NCI-H526 treated with DMSO at 0.1 percent for 48 hours (cell line): ENCODE measurements at regions not wholly inside any gene's neighbourhood (a gene's known extent, or its start where the extent isn't known, plus 50 kb on each side); places are given as distances from the start of the nearest gene placed in this dataset.

Source experiments
- DNase-seq: peaks from one replicate; lab custom pipeline; 2025; lab: John Stamatoyannopoulos, UW

DNA sequence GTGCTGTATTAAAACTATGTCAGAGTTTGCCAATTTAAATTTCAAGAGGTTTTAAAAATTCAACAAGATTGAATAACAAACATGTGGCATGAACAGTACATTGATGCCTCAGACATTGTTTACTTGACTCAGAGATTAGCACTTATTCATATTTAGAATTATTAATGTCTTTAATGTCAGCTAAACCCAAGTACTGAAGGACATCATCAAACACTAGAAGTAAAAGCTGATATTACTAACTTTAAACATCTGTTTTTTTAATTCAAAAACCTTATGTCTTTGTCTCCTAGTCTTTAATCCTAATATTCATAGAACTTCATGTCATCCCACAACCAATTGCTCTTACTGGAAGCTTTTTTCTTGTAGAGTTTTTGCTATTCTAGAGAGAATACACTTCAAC is 406.2 kb upstream of the PCDH7 start:
- no peak for DNase-seq

DNA sequence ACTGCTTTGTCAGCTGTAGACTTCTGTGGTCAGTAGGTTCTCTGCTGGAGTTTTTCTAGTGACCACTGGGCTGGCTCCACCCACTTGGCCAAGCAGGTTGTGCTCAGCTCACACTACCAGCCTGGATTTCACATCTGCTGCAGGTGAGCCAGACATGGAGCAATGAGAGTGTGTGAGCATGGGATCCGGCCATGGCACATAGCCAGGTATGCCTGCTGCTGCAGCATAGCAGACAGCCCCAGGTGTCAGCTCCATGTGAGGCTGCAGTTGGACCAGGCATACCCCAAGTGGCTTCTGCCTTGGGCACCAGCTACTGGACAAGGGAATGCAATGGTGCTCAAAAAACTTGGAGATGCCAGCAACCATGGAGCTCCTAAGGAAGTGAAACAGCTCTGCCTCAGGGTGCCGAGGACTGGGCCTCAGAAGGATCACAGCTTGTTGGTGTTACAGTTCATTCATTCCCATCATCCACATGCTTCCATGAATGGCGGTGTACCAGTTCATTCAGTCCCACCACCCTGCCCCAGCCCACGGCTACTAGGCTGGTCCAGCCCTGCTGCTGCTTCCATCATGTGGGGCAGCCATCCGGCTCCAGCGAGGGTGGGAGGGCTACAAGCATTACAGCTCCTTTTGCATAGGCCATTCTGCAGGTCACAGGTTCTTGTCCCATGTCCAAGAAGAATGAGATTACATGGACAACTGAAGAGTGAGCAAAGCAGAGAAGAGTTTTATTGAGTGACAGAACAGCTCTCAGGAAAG is 389.1 kb upstream of the PCDH7 start:
- DNase-seq = no peak

DNA sequence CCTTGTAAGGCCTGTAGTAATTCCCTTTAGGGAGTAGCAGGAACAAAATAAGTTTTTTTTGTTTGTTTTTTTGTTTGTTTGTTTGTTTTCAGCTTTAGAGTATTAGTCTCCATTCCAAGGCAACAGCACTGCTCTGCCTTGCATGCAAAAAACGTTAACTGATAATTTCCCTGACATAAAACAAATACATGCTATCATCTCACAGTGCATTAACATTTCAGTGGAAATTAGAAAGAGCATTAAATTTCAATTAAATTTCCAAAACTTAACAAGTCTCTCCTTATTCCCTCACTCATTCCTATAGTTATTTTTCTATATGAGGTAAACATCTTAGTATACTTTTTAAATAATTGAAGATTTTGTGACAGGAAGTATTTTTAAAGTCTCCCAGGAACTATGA is 378.4 kb upstream of the PCDH7 start:
- DNase-seq = no peak

DNA sequence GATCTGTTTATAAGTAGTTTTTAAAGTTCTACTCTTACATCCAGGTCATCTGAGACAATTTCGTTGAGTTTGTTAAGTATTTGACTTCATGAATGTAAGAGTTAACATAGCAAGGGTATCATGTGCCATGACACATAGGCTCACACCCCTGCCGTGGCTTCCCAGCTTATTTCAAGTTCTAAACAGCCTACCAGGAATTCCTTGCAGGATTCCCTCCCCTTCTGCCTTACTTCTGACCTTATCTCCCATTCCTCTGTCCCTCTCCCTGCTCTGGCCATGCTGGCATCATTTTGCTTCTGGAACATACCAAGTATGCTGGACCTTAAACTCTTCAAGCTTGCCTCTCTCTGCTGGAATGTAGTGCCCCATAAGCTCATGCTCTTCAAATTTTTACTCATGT is 369.9 kb upstream of the PCDH7 start:
- DNase-seq = no peak

DNA sequence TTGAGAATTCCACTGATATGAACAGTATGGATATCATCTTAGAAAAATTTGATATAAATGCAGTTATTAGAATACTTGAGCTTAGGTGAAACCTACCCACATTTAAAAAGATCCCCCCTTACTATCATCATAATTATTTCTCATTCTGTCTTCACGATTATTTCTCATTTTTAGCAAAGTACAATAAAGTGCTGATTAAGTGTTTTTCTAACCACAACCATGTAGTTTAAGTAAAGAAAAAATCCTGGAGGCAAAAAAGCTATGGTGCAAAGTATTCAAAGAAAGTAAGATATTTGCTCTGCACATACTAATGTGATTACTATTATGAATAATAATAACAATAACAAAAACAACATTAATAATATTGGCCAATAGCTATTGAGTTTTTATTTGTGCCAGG is 365.6 kb upstream of the PCDH7 start:
- DNase-seq = no peak

DNA sequence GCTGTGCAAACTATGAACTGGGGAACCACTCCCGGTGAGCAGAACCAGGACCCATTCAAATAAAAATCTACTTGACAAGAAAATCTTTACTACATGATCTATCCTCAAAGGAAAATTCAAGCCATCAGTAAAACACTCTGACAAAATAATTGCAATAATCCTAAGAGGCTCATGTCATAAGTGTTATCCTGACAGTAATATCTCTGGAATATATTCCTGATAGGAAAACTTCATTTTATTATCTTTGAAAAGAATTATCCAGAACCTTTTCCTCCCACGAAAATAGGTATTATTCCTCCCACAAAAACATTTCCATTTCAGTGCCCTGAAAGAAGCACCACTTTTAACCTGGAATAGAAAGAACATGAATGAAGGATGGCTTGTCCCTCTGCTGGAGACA is 357.7 kb upstream of the PCDH7 start:
- no peak for DNase-seq

DNA sequence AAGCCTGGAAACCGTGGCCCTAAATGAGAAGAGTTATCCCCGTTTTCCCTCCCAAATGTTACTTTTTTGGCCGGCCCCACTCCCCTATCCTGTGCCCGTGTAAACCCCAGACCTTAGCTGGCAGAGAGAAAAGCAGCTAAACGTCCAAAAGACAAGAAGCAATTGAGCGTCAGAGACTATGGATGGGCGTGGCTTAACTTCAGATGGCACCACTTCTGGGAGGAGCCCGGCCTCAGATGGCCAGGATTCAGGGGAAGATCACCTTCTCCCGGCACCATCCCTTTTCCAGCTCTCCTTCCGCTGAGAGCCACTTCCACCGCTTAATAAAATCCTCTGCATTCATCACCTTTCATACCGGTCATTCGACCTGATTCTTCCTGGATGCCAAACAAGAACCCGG is 350.1 kb upstream of the PCDH7 start:
- DNase-seq = no peak

DNA sequence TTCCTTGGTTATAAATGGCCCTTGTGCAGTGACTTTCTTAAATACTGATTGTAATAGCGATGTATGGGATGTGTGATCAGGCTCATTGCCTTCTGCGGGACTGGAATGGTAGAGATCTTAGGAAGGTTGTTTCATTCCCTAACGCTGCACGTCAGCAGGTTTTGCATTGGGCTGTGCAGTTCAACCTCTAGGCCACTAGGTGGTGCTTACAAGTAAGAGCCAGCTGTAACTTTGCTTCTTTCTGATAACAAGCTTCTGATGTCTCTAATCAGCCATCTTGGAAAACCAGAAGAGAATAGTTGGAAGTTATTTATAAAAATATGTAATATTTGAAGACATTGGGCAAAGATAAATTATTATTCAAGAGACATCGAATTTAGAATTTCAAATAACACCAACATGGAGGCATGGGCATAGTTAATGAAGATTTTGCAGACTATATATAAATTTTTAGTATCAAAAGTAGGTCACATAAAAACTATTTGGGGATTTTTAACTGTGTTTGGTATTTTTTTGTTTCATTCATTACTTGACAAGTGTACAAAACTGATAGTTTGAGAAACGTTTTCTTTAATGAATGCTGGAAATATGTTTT is 339.7 kb upstream of the PCDH7 start:
- DNase-seq = peak; percentile 52

DNA sequence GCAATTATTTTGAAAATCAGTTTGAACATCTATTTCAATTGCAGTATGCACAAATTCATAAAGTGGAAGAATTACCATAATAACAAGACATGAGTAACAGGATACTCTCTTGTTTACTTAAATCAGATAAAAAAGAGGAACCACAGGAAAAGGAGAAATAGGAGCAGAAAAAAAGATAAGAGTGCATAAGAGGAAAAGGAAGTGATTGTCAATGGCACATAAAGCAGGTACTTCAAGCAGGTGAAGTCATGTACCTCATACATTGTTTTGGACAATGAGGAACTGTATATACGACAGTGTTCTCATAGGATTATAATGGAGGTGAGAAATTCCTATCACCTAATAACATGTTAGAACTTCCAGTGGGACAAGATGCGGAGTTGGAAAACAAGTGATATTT is 334.5 kb upstream of the PCDH7 start:
- no peak for DNase-seq

DNA sequence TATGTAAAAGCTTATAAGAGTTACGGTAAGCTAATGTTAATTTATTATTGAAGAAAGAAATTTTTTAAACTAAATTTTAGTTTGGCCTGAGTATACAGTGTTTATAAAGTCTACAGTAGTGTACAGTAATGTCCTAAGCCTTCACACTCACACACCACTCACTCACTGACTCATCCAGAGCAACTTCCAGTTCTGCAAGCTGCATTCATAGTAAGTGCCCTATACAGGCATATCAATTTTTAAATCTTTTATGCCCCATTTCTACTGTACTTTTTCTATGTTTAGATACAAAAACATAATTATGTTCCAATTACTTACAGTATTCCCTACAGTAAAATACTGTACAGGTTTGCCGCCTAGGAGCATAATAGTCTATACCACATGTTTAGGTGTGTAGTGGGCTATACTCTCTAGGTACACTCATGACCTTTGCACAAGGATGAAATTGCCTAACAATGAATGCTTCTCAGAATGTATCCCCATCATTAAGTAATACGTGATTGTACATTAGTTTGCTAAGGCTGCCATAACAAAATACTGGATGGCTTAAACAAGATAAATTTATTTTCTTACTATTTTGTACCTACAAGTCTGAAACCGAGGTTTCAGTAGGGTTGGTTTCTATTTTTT is 333.8 kb upstream of the PCDH7 start:
- no peak for DNase-seq

DNA sequence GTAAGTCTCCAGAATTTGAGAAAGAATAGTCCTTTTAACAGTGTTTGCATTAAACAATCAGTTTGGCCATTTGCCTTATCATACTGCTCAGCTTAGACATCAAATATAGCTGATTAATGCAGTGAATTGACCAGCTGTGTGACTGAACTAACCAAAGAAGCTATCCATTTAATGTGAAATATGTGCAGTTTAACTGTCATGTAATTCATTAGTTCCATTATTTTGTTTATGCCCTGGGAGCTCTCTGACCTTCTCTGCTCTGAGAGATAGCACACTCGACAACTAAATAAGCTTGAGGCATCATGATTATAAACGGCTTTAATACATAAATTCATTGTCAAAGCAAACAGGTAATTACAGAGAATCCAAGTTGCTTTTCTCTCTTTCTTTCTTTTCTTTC is 324.3 kb upstream of the PCDH7 start:
- no peak for DNase-seq

DNA sequence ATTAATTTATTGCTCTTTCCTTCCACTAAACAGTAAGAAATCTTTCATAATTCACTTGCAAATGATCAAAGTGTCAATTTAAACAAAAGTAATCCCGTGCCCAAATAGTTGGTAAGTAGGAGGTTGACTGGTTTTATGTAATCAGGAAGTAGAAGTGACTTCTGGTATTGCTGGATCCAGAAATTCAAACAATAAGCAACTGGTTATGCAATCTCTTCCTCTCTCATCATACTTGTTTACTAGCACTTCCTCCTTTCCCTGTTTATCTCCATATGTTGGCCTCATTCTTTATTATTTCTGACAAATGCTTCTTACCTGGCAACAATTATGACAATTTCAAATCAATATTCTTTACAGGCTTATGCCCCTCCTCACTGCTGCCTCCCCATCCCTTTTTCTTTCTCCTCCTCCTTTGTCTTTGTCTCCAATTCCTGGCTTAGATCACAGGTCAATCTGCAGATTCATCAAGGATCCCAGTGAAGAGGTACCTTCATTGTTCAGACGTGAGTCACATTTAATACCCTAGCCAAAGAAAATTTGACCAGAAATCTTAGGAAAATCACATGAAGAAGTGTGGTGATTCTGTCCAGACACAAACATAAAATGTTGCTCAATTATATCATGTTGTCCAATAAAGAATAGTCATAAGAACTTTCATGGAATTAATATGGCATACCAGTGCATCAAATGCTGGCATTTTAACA is 323.2 kb upstream of the PCDH7 start:
- no peak for DNase-seq

DNA sequence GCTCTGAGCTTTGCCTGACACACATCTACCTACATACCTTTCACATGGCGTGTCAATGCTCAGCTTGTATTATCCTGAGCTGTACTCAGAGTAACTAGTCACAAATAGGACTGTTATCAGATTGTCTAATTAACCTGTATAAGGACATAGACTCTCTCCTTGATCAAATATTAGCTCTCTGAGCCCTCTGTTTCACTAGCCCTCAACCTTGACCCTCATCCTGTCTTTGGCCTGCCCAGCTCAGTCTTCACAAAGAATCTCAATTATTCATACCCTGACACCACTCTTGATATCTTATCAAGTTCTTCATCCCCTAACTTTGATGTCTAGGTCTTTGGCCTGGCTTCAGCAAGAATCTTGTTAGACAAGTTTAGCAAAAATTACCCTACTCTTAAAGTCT is 320.7 kb upstream of the PCDH7 start:
- no peak for DNase-seq

DNA sequence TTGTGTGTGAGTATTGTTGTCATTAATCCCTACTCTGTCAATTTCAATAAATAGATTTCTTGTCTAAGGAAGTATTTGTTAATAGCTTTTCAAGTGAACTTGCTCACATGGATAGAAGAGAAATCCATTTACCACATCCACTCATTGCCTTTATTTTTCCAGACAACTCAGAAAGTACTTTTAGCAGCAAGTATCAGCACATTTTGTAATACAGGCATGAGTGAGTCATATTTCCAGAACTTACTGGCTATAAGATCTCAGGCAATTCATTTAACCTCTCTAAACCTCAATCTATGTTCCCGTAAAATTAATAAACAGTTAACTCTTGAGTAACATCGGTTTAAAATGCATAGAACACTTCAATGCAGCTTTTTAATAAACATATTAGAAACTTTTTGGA is 317.9 kb upstream of the PCDH7 start:
- DNase-seq = no peak

DNA sequence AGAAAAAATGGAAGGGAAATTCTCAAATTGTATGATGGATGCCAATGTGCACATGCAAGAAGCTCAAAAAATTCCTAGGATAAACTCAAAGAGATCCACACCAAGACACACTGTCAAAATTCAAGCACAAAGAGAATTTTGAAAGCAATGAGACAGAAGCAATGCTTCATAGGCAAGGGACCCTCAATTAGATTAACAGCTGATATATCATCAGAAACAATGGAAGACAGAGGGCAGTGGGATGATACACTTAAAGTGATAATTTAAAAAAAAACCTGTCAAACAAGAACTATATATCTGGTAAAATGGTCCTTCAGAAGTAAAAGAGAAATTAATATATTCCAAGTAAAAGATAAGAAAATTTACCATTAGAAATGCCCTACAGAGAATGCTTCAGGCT is 306.3 kb upstream of the PCDH7 start:
- DNase-seq = no peak

DNA sequence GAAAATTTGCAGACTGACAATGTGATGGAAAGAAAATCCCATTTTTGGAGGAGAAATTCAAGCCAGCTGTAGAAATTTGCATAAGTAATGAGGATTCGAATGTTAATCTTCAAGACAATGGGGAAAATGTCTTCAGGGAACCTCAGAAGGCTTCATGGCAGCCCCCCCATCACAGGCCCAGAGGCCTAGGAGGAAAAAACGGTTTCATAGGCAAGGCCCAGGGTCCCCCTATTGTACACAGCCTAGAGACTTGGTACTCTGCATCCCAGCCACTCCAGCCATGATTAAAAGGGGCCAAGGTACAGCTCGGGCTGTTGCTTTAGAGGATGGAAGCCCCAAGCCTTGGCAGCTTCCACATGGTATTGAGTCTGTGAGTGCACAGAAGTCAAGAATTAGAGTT is 303.6 kb upstream of the PCDH7 start:
- DNase-seq = no peak

DNA sequence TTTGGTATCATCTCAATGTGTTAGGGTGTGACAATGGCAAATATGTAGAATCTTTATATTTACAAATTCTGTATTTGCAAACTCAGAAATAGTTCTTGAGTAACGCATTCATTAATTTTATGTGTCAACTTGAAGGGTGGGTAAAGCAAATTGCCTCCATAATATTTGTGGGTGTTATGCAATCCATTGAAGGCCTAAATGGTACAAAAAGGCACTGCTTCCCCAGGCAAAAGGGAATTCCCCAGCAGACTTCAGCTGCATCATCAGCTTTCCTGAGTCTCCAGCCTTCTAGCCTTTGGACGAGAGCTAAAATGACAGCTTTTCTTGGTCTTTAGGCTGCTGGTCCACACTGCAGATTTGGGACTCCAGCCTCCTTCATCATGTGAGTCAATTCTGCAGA is 292.2 kb upstream of the PCDH7 start:
- DNase-seq = no peak

DNA sequence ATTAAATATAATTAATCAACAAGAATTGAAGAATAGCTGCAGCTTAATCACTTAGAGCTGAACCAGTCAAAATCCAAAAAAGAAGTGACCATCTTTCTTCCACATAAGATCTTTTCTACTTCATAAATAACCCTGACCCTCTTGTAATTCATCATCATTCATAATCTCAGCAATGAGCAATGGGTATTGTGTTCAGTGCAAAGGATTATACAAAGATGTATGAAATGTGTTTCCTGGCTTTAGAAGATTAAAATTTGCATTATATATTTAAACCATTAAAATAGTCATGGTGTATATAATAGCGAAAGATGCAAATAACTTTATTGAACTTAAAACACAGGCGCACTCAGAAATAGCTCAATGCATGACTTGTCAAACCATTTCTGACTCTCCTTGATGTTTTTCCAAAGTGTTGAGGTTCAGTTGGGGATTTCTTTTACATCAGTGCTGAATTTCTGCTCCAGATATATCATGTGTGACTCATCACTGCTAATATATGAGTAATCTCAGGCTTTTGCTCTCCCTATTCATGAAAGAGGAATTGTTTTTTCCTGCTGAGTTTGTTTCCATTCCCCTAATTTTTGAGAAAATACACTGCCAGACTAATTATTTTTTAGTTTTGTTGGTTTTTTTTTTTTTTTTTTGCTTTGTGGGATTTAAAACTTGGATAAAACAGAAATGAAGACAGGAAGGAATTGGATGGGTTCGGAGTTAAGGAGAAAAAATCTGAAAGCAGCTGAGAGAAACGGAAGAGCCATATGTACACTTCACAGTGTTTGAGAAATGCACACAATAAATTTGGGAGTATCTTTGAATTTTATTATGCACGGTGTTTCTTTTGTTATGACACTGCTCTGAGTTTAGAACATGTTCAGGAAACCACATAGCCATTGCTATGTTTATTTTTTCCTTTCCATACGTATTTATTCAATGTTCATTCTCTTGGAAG is 290.1 kb upstream of the PCDH7 start:
- DNase-seq = no peak

DNA sequence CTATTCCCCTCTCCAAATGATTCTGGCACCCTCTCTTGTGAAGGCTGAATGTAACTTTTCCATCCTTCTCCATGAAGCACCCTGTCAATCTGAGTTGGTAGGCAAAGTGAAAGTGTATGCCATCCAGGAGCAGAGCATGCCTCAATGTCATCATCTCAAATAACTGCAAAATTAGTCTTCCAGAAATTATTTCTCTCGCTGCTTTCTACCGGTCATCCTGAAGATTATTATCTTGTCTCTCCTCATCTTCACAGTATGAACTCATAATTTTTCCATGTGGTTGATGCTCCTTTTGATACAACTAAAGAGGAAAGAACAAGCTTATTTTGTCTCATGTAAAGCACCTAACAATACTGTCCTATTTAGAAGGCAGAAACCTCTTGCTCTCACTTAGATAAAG is 285.5 kb upstream of the PCDH7 start:
- no peak for DNase-seq

DNA sequence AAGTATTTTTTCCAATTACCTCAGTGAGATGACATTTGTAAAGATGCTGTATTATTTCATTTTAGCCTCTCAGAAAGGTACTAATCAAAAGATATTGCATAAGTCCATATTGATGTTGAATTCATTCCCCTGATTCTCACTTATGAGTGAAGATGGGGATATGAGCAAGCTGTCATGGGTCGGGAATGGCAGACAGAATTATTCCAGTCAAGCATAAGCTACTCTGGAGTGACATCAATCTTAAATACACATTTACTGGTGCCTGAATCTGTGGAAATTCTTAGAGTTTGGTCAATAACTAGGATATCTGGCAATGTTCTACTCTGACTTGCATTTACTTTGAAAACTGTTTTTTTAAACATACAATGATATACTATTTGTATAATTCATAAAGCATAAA is 283.8 kb upstream of the PCDH7 start:
- no peak for DNase-seq

DNA sequence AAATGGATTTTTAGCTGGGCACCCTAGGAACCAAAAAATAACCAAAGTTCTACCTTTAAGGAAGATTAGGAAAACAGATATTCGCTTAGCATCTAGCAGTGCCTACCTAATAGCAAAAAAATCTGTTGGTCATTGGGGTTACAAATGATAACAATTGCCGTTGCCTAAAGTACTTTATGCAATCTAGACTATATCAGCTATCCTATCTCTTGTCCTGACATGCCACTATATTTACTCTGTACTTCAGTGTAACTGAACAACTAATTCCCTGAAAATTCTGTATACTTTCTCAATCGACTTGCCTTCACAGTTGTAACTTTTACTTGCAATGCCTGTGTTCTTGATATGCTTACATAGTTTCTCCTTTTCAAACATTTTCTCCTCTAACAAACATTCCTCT is 282.9 kb upstream of the PCDH7 start:
- no peak for DNase-seq

DNA sequence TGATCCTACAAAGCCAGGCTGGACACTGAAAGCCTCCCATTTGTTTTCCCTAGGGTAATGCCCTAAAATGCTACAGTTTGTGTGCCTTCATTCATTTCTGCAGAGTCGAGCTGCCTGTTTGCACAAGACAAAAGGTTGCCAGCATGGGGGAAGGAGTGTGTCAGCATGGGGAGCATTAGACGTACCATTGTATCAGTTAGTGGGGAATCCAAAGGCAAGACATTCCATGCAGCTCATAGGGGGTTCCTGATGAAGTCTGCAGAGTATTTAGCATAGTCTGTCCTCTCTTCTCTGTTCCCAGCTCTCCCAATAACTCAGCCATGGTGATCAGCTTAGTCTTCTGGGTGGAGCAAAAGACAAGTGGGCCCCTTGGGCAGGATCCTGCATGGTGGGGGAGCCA is 276.9 kb upstream of the PCDH7 start:
- DNase-seq = no peak
